GM19099 (cell line): ENCODE measurements at regions not wholly inside any gene's neighbourhood (a gene's known extent, or its start where the extent isn't known, plus 50 kb on each side); places are given as distances from the start of the nearest gene placed in this dataset.

Experiments
- POLR2A ChIP-seq: IDR thresholded peaks from 3 replicates; pipeline ENCODE4 v1.6.1; 2011; ENCODE audit warnings: low read depth; ENCODE audit not compliant: insufficient read length; ENCODE audit errors: extremely low read depth

GRCh38 chr1:84090447-84091245 is 53.4 kb upstream of the PRKACB start:
- no peak for TF ChIP-seq POLR2A

DNA sequence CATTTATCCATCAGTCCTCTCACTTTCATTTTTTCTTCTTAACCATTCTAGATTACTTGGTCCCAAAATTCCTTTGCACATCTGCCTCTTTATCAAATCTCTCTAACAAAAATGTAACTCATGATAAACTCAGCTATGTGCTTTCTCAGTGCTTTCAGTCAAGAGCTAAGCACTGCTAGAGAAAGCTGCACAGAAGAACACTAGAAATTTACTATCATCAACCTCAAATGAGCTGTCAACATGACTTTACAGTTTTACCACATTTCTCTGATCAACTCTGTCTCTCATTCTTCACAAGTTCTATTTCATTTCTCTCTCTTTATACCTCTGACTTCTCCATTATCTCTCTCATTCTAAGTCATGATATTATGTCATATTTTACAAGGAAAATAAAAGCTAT is 54.2 kb upstream of the PRKACB start:
- no peak for TF ChIP-seq POLR2A

- TF ChIP-seq POLR2A, result no peak
These were observed 54.6 kb upstream of the PRKACB start for GRCh38 chr1:84089465-84089864.

DNA sequence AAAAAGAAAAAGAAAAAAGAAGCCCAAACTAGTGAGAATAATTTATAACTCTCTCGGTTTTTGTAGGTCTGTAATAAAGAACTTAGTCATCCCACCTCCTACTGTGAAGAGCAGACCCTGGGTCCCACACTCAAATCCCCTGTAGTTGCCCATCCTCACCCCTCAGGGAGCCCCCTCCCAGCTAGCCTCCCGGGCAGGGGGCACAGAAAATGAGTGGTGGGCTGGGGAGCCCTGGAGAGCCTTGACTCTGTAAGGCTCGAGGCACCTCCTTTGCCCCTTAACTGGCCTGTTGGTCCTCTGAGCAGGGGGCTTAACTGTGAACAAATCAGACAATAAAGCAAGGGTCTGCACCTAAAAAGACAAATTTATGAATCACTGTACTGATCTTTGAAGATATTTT is 57.5 kb upstream of the PRKACB start:
- TF ChIP-seq POLR2A, result no peak

- no peak for TF ChIP-seq POLR2A
These were observed 57.9 kb upstream of the PRKACB start for GRCh38 chr1:84086189-84086588.

DNA sequence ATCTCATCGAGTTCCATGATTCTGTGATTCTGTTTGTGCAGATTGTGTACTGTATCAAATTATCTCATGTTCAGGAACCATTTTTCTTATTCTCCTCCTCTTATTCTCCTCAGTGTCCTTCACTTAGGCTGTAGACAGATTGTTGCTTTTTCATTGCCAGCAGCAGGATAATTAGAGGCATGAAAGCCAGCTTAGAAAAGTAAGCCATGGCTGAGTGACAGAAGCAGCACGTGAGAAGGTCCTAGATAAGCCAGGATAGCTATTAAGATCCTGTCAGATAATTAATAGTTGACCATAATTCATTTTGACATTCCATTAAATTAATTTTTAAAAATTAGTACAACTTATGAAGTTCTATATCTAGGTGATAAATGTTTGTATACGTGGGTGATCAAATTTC is 60.8 kb upstream of the PRKACB start:
- TF ChIP-seq POLR2A, result no peak

DNA sequence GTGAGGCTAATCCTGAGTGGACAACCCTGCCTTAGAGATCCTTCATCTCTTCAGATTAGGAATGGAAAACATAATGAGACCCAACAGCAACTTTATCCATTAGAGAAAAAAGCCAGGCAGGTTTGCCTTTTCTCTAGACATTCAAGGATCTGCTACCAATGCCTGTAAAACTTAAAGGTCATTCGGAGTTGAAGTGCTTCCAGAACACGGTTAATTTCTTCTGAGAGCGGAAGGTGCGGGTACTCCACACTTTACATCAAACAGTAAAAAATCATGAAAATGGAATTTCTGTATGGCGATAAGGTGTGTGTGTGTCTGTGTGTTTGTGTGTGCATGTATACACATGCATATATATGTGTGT is 65.2 kb upstream of the PRKACB start:
- no peak for TF ChIP-seq POLR2A

- no peak for TF ChIP-seq POLR2A
These were observed 65.8 kb upstream of the PRKACB start for GRCh38 chr1:84078108-84078841.

GRCh38 chr1:84077476-84078107 is 66.5 kb upstream of the PRKACB start:
- TF ChIP-seq POLR2A, result peak; percentile 59

- TF ChIP-seq POLR2A, result no peak
These were observed 70.8 kb upstream of the PRKACB start for GRCh38 chr1:84073266-84073665.

DNA sequence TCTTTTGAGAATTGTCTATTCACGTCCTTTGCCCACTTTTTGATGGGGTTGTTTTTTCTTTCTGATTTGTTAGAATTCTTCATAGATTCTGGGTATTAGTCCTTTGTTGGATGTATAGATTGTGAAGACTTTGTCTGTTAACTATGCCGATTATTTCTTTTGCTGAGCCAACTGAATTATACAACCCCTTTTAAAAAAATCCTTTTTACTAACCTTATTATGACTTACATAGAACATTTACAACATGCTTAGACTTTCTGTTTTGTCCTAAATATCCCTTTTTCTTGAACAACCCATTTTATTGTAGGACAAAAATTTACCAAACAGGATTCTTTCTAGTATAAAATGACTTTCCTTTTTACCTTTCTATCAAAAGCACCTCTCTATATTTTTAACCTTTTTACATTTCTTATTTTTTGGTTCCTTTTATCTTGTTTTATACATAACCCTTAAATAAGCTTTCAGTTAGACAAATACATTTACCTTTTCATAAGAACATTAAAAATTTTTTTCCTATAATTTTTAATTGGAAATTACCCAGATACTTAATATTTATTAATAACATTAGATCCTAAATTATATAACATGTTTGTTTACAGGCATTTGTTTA is 70.4 kb upstream of the TTLL7 start:
- TF ChIP-seq POLR2A, result no peak

DNA sequence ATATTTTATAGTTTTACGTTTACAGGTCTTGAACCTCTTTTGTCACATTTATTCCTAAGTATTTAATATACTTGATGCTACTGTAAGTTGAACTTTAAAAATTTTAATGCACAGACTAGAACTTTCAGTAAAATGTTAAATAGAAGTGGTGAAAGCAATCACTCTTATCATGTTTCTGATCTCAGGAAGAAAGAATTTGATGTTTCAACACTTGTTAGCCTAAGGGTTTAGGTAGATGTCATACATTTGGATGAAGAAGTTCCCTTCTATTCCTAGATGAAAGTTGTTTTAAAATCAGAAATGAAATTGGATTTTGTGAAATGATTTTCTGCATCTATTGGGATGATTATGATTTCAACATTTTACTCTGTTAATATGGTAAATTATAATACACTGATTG is 63.6 kb upstream of the TTLL7 start:
- no peak for TF ChIP-seq POLR2A

GRCh38 chr1:84061336-84061735 is 62.4 kb upstream of the TTLL7 start:
- TF ChIP-seq POLR2A, result no peak

- no peak for TF ChIP-seq POLR2A
These were observed 61.8 kb upstream of the TTLL7 start for GRCh38 chr1:84060781-84061180.

DNA sequence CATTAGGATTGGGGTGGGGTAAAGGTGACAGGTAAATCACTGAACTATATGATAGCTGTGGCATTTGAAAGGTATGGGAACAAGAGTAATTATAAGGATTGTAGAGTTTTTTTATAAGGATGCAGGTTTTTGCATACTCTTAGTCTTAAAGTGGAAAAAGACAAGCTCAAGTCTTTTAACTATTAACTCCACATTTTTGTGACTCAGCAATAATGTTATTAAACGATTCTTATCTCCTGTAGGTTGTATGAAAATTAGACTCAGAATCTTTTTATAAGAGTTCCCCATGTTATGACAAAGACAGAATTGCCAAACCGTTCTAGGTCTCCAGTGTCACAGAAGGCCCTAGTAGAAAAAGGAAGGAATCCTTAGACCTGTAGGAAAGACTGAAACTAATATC is 49.9 kb upstream of the TTLL7 start:
- no peak for TF ChIP-seq POLR2A
